ENCODE measurements at regions not wholly inside any gene's neighbourhood (a gene's known extent, or its start where the extent isn't known, plus 50 kb on each side); places are given as distances from the start of the nearest gene placed in this dataset.

DNA sequence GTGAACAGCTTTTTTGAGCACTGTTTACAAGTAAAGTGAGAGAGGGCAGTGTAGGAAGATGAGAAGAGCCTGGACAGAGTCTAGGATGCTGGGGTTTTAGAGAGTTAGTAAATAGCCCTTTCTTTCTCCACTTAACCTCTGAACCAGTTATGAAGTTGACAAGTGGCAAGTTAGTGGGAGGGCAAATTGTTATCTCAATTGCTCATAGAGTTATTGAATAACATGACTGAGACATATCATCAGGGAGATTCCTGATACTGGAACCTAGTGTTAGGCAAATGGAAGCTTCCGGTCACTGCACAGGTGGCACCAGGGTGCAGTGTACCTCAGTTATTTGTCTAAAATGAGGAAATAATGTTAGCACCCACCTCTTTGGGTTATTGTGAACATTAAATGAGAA, 57.8 kb upstream of the PTPN5 start:
- Histone ChIP-seq H3K79me2 (ENCODE audit: insufficient read depth, low read length) (no peaks in the 10 kb centered on the region), H2AFZ (ENCODE audit: low read length) (no peak overlapping the region), H3T11ph (ENCODE audit: low read length) (no peak overlapping the region), H3K9me3 (ENCODE audit: control insufficient read depth, low read depth, low read length) (no peaks in the 10 kb centered on the region), H2BK12ac (ENCODE audit: insufficient read length, low read depth, low read length) (no peak overlapping the region), H3K23ac (ENCODE audit: insufficient read length, low read depth, low read length) (no peak overlapping the region), H2BK120ac (ENCODE audit: low read depth, low read length, poor library complexity, severe bottlenecking) (no peak overlapping the region), H3K14ac (ENCODE audit: insufficient read depth, low read length) (no peak overlapping the region), H3K27ac (ENCODE audit: insufficient read length, low read depth, low read length) (no peak overlapping the region), H4K5ac (ENCODE audit: insufficient read length, low read depth, low read length) (no peak overlapping the region), H3K4ac (ENCODE audit: low read depth, low read length) (no peak overlapping the region), H2AK5ac (ENCODE audit: insufficient read length, low read length) (no peak overlapping the region), H3K23me2 (ENCODE audit: insufficient read length, low read depth, low read length, poor library complexity, severe bottlenecking) (no peaks in the 10 kb centered on the region), H3K9ac (ENCODE audit: extremely low read depth, insufficient read length, low read length) (no peak overlapping the region), H4K8ac (replicated peaks; ENCODE audit: insufficient read length, low read depth, low read length) (no peak overlapping the region), H2BK15ac (ENCODE audit: low read depth, low read length) (no peak overlapping the region), H3K27me3 (ENCODE audit: insufficient read depth, low read length) (no peaks in the 10 kb centered on the region), H2BK20ac (ENCODE audit: low read depth, low read length, poor library complexity, severe bottlenecking) (no peak overlapping the region), H3K79me1 (ENCODE audit: insufficient read depth, low read depth, low read length, poor library complexity, severe bottlenecking) (no peaks in the 10 kb centered on the region), H2BK5ac (ENCODE audit: insufficient read length, low read length) (no peak overlapping the region), H3K56ac (ENCODE audit: insufficient read length, low read depth, low read length) (no peak overlapping the region), H3K18ac (ENCODE audit: insufficient read length, low read depth, low read length) (no peak overlapping the region), H4K91ac (ENCODE audit: insufficient read length, low read depth, low read length) (no peak overlapping the region), H3K4me1 (ENCODE audit: insufficient read depth, low read length) (no peaks in the 10 kb centered on the region), H4K20me1 (ENCODE audit: control insufficient read depth, insufficient read depth, insufficient read length) (no peaks in the 10 kb centered on the region), H3K4me2 (ENCODE audit: insufficient read depth, insufficient read length, low read length) (no peak overlapping the region)
- Mint-ChIP-seq H3K36me3 (ENCODE audit: insufficient read depth in 1 of 3, low read depth in 3 of 3) (no peaks in the 10 kb centered on the region), H3K27ac (no peak overlapping the region), H3K9me3 (no peaks in the 10 kb centered on the region), H3K4me1 (peaks cover 8 to 9% of the 10 kb centered on the region in 2 experiments), H3K4me3 (no peak overlapping the region), H3K27me3 (ENCODE audit: low read depth) (peaks cover 1% of the 10 kb centered on the region)
- no peak for DNase-seq
- no CpG with 5 or more reads among the region's 1 CpG for WGBS (ENCODE audit: extremely low coverage, insufficient read length, low lambda C conversion rate)
- TF ChIP-seq CTCF (conservative IDR thresholded peaks at IDR 0.05) = no peak

Data from H9 (cell line).